NOMO-1 treated with DMSO at 0.1 percent for 48 hours (cell line): ENCODE measurements at regions not wholly inside any gene's neighbourhood (a gene's known extent, or its start where the extent isn't known, plus 50 kb on each side); places are given as distances from the start of the nearest gene placed in this dataset.
"Not testable (repeated sequence)": the region's sequence is repeated elsewhere in the genome, so short reads cannot be mapped to it uniquely, and the experiment has no call there.

ENCODE experiments used
- DNase-seq: peaks from one replicate; lab custom pipeline; 2025; ENCODE audit not compliant: unreplicated experiment; lab: John Stamatoyannopoulos, UW

- DNase-seq, result no peak
Observed at GRCh38 chr3:70744536-70744935, 432.1 kb upstream of the MDFIC2 start.

GRCh38 chr3:70743754-70744153 is 431.3 kb upstream of the MDFIC2 start:
- no peak for DNase-seq

- no peak for DNase-seq
Observed at GRCh38 chr3:70742081-70742480, 429.6 kb upstream of the MDFIC2 start.

- no peak for DNase-seq
Observed at GRCh38 chr3:70740872-70741271, 428.4 kb upstream of the MDFIC2 start.

DNA sequence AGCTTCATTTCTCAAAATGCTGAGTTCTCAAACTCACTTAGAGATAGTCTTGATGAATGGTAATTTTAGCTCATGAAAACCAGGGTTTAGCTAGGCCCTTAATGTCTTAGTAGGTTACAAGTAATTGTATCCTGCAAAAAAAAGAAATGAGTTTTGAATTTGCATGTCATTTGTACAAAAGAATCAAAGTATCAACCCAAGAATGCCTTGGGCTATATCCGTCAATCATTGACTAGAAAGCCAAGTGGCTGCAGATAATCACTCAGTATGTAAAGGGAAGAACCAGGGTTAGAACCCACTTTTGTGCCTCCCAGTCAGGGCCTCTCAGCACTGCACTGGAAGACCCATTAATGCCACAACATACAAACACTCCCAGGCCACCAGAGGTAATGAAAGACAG is 427.6 kb upstream of the MDFIC2 start:
- DNase-seq, result no peak

DNA sequence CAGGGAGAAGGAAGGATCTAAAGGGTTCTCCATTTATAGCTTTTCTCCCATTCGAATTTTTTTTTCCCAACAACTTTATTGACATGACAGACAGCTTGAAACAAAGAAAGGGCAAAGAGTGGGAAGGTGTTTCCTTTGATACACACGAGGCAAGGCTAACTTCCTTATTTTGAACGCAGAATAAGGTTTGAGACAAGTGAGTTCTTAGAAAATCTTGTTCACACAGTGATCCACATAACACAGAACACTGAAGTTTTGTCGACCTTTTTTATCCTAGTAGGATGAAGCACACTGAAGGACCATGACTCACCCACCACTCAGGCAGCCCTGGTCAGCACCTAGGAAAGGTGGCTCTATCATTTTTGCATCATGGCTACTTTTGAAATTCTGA is 425.8 kb upstream of the MDFIC2 start:
- DNase-seq, result no peak

DNA sequence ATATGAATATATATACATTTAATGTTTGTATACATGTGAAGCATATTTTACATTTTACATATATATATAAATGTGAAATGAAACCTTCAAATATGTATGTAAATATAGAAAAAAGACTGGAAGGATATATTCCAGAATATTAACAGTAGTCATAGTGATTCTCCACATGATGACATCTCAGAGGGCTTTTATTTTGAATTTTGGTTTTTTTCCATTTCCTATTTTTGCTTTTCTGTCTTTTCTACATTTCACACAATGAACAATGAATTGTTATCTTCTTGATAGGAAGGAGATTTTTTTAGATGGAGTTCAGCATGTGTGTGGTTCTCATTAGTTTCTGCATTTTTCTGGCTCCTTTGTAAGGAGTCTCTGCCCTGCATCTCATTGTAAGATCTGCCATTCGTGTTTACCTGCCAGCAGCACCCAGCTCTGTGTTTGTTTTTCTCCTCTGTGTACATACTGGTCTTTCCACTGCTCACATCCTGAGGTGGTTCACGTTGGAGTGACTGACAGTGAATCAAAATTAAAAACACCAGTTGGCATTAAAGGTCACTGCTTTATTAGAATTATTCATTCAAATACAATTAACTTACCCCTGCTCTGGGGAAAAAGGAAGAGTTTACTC is 425.3 kb upstream of the MDFIC2 start:
- no peak for DNase-seq

- no peak for DNase-seq
Observed at GRCh38 chr3:70736009-70736408, 423.6 kb upstream of the MDFIC2 start.

DNA sequence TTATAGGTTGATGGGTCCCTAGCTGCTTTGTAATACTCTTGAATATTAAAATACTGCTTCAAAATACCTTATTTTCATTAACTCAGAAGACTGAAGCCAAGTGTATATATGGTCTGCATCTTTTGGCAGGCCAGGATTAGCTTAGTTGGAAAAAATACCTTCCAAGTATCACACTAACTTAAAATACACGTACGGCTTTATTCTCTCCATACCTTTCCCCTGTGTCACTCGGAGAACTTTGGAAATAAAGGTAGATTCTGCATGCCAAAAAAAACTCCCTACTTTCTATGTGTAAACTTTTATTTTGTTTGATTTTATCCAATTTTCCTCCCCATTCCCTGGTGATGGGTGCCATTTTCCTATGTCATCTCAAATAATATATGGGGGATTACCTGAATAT is 422.3 kb upstream of the MDFIC2 start:
- no peak for DNase-seq

DNA sequence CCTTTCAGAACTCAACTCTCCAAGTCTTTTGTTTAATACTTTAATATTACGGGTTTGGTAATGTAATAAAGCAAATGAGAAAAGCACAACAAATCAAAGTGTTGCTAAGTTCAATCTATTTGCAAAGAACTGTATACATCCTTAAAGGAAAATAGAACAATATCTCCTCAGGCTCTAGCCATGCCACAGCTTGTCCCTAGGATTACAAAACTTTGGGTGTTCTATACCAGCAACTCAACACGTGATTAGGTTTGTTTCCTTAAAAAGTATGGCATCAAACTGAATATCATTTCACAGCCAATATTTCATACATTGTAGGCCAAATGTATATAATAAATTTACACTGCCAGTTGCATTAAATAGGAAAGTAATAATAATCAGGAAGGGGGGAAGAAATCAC is 418.6 kb upstream of the MDFIC2 start:
- no peak for DNase-seq

GRCh38 chr3:70729845-70730244 is 417.4 kb upstream of the MDFIC2 start:
- no peak for DNase-seq

- no peak for DNase-seq
Observed at GRCh38 chr3:70728311-70728710, 415.9 kb upstream of the MDFIC2 start.

- DNase-seq, result no peak
Observed at GRCh38 chr3:70726961-70727360, 414.5 kb upstream of the MDFIC2 start.

GRCh38 chr3:70726096-70726938 is 413.9 kb upstream of the MDFIC2 start:
- no peak for DNase-seq

- no peak for DNase-seq
Observed at GRCh38 chr3:70722018-70722417, 409.6 kb upstream of the MDFIC2 start.

DNA sequence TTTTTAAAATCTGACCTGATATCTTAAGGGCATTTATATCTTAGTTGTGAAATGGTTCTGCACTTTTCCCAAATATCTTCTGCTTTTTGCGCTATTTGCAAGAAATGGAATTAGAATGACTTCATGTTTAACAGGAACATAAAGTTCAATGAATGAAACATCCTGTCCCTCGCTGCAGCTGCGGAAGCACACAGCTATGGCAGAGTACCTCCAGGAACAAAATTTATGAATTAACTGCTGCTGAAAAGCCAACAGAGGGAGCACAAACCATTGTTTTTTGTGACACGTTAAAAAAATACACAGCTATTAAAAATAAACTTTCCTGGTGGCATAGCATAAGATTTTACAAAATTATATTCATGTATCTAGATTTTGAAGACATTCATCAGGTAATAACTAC is 404.4 kb upstream of the MDFIC2 start:
- DNase-seq, result no peak

- no peak for DNase-seq
Observed at GRCh38 chr3:70712449-70713082, 400.1 kb upstream of the MDFIC2 start.

DNA sequence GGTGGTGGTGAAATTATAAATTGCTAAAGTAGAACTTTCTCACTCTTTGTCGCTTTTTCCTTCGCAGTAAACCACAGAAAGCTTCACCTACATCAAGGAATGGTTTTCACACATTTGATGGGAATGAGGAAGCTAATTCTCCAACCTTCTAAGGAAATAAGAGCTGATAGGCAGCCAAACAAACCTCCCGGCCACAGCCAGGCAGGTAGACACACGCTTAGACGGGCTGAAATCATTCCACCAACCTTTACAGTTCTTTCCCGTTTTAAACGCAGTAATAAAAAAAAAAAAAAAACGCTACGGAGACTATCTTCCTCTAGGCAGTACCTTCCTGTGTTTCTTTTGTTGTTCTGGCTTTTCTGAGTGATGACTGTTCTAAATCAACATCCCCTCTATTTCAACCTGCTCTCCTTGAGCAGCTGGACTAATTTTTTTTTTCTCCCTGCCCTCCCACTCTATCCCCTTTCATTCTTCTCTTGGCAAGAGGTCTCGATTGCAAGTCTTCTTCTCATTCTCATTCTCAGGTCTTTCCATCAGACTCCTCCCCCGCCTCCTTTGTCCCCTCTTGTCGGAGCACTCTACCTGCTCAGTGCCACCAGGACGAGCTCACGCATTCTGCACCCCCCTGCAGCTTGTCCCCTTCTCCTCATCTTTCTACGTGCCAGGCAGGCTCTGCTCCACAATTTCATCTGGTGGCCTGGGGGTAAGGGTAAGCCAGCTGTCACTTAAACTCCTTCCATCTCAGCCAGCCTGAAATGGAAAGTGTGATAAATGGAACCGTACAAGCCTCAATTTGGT is 391.1 kb upstream of the MDFIC2 start:
- no peak for DNase-seq

GRCh38 chr3:70702132-70702531 is 389.7 kb upstream of the MDFIC2 start:
- no peak for DNase-seq

- no peak for DNase-seq
Observed at GRCh38 chr3:70684701-70685100, 372.3 kb upstream of the MDFIC2 start.

DNA sequence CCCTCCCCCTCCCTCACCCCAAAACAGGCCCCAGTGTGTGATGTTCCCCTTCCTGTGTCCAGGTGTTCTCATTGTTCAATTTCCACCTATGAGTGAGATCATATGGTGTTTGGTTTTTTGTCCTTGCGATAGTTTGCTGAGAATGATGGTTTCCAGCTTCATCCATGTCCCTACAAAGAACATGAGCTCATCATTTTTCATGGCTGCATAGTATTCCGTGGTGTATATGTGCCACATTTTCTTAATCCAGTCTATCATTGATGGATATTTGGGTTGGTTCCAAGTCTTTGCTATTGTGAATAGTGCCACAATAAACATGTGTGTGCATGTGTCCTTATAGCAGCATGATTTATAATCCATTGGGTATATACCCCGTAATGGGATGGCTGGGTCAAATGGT is 363.4 kb upstream of the MDFIC2 start:
- not testable (repeated sequence) for DNase-seq
